Spleen (tissue), 7 donors: ENCODE measurements at regions not wholly inside any gene's neighbourhood (a gene's known extent, or its start where the extent isn't known, plus 50 kb on each side); places are given as distances from the start of the nearest gene placed in this dataset.

Experiments
- POLR2AphosphoS5 ChIP-seq, 3 donors: sonication (generic); formaldehyde crosslinking; IDR thresholded peaks; one replicate each; pipeline ENCODE4 v1.5.1; 2017; ENCODE audit warnings: antibody characterized with exemption in 3 of 3
- TF ChIP-seq, protein P1 (sequence below), 11 experiments: fragments of 200-600 bp in 7 of 11; fragments of 450-650 bp in 4 of 11; sonication (generic) in 4 of 11; IDR thresholded peaks in 8 of 11; conservative IDR thresholded peaks in 3 of 11; 1 replicate in 7 of 11; 2 replicates in 4 of 11; pipeline versions ENCODE4 v1.4.0 to v1.8.0; 2016 to 2021; ENCODE audit warnings: antibody characterized with exemption in 11 of 11, inconsistent platforms in 4 of 11, mild to moderate bottlenecking in 1 of 11
- donor health status: DM: no; HTN: no; CAD: no; lungs with moderate emphysema.
- donor health status: DM: no; HTN: no; CAD: no.
- donor health status: DM: no; HTN: no; CAD: no.

DNA sequence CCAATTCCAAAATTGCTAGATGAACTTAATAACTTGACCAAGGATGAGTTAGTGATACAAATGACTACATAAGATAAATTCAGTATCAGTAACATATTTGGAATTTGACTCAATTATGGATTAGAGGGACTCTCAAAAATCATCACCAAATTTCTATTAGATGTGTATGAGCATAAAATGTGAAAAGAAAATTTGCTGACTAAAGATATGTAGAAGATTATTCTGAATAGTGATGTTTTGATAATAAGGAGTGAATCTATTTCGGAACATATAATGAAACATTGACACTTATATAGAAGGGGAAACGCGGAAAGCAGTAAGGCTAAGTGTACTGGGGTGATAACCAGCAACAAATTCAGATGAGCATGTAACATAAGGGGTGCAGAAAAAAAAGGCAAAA, 177.3 kb downstream of the DERA start:
- TF ChIP-seq, protein P1, sequence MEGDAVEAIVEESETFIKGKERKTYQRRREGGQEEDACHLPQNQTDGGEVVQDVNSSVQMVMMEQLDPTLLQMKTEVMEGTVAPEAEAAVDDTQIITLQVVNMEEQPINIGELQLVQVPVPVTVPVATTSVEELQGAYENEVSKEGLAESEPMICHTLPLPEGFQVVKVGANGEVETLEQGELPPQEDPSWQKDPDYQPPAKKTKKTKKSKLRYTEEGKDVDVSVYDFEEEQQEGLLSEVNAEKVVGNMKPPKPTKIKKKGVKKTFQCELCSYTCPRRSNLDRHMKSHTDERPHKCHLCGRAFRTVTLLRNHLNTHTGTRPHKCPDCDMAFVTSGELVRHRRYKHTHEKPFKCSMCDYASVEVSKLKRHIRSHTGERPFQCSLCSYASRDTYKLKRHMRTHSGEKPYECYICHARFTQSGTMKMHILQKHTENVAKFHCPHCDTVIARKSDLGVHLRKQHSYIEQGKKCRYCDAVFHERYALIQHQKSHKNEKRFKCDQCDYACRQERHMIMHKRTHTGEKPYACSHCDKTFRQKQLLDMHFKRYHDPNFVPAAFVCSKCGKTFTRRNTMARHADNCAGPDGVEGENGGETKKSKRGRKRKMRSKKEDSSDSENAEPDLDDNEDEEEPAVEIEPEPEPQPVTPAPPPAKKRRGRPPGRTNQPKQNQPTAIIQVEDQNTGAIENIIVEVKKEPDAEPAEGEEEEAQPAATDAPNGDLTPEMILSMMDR (IDR thresholded peaks at IDR 0.05 in 8 of 11, conservative IDR thresholded peaks at IDR 0.05 in 3 of 11), result no peak
- TF ChIP-seq POLR2AphosphoS5 (IDR thresholded peaks at IDR 0.05), result no peak
